H1 (cell line): ENCODE measurements at regions not wholly inside any gene's neighbourhood (a gene's known extent, or its start where the extent isn't known, plus 50 kb on each side); places are given as distances from the start of the nearest gene placed in this dataset.

ENCODE experiments used
- CTCF ChIA-PET: fragments of 300-600 bp; sonication (Branson Sonifier 250); formaldehyde crosslinking; loops from one replicate; lab custom pipeline; 2021; ENCODE audit not compliant: partially characterized antibody; lab: Charles Lee
- POLR2A ChIA-PET: fragments of 300-600 bp; sonication (Branson Sonifier 250); formaldehyde crosslinking; loops from one replicate; lab custom pipeline; 2021; ENCODE audit warnings: inconsistent platforms; ENCODE audit not compliant: partially characterized antibody; lab: Charles Lee
- DNase-seq, 2 experiments: peaks; one replicate each; pipeline versions ENCODE4 v3.0.0 to v3.0.0-alpha.2; 2010 to 2022; ENCODE audit warnings: low spot score in 2 of 2, low read depth in 1 of 2, mixed read lengths in 1 of 2
- FAIRE-seq: peaks from 2 replicates; lab custom pipeline; 2011; peaks lifted over from hg19 to GRCh38; lab: Jason Lieb, UNC
- H2AFZ ChIP-seq: 2 replicates; pipeline ENCODE4 v1.8.1; 2012; ENCODE audit warnings: low read length, inconsistent platforms
- H2AK5ac ChIP-seq: 2 replicates; pipeline ENCODE4 v1.6.1; 2013; ENCODE audit warnings: low read depth, low read length
- H2BK120ac ChIP-seq: replicated peaks from 2 replicates; pipeline ENCODE3; 2013; ENCODE audit warnings: low read depth, low read length, inconsistent platforms
- H2BK12ac ChIP-seq: 2 replicates; pipeline ENCODE4 v1.6.1; 2013; ENCODE audit warnings: low read depth, low read length
- H2BK15ac ChIP-seq: 2 replicates; pipeline ENCODE4 v1.6.1; 2013; ENCODE audit warnings: low read length
- H2BK20ac ChIP-seq: 2 replicates; pipeline ENCODE4 v1.6.1; 2013; ENCODE audit warnings: low read length
- H2BK5ac ChIP-seq: 2 replicates; pipeline ENCODE4 v1.6.1; 2013; ENCODE audit warnings: low read depth, low read length
- H3K14ac ChIP-seq: 2 replicates; pipeline ENCODE4 v1.6.1; 2013; ENCODE audit warnings: inconsistent platforms; ENCODE audit not compliant: insufficient read length
- H3K18ac ChIP-seq: 2 replicates; pipeline ENCODE4 v1.6.1; 2013; ENCODE audit warnings: low read length; ENCODE audit errors: extremely low read depth
- H3K23ac ChIP-seq: 2 replicates; pipeline ENCODE4 v1.6.1; 2013; ENCODE audit warnings: inconsistent platforms; ENCODE audit not compliant: insufficient read length
- H3K23me2 ChIP-seq: 2 replicates; pipeline ENCODE4 v1.6.1; 2013; ENCODE audit warnings: low read depth, low read length
- H3K27ac ChIP-seq: 2 replicates; pipeline ENCODE4 v1.6.1; 2011; ENCODE audit warnings: low read depth, low read length, inconsistent platforms
- H3K27me3 ChIP-seq, 4 experiments: replicated peaks in 1 of 4; 1 replicate in 1 of 4; 2 replicates in 3 of 4; pipeline versions ENCODE4 v1.6.1 to v1.8.1; 2011 to 2013; ENCODE audit warnings: low read length in 3 of 4, mild to moderate bottlenecking in 3 of 4, inconsistent platforms in 2 of 4, mixed read lengths in 2 of 4, moderate library complexity in 1 of 4; ENCODE audit not compliant: control insufficient read depth in 3 of 4, insufficient read depth in 3 of 4; ENCODE audit errors: extremely low read depth in 1 of 4
- H3K36me3 ChIP-seq, 4 experiments: 2 replicates each; pipeline versions ENCODE4 v1.6.1 to v1.8.1; 2011 to 2013; ENCODE audit warnings: mild to moderate bottlenecking in 4 of 4, low read length in 3 of 4, moderate library complexity in 2 of 4, control low read depth in 1 of 4, inconsistent platforms in 1 of 4; ENCODE audit not compliant: insufficient read depth in 4 of 4, control insufficient read depth in 2 of 4
- H3K4ac ChIP-seq: replicated peaks from 2 replicates; pipeline ENCODE3; 2013; ENCODE audit warnings: low read length, low read depth, mixed read lengths, inconsistent platforms; ENCODE audit not compliant: insufficient read length
- H3K4me1 ChIP-seq, 4 experiments: replicated peaks in 1 of 4; 1 replicate in 1 of 4; 2 replicates in 3 of 4; pipeline versions ENCODE4 v1.6.1 to v1.8.1; 2011 to 2013; ENCODE audit warnings: low read length in 3 of 4, inconsistent platforms in 2 of 4, mixed read lengths in 1 of 4; ENCODE audit not compliant: insufficient read depth in 4 of 4, control insufficient read depth in 3 of 4
- H3K4me2 ChIP-seq, 2 experiments: 2 replicates each; pipeline versions ENCODE4 v1.6.1 to v1.8.1; 2011 to 2013; ENCODE audit warnings: low read depth in 2 of 2, low read length in 2 of 2, control low read depth in 1 of 2, inconsistent platforms in 1 of 2, mild to moderate bottlenecking in 1 of 2; ENCODE audit not compliant: insufficient read depth in 1 of 2
- H3K4me3 ChIP-seq, 4 experiments: fragments of 200-600, 300-600 bp in 1 of 4; sonication (generic), shearing (Covaris generic), sonication (Bioruptor Twin) in 1 of 4; 2 replicates each; pipeline versions ENCODE4 v1.5.1 to v1.8.1; 2011 to 2016; ENCODE audit warnings: low read length in 4 of 4, low read depth in 3 of 4, control low read depth in 2 of 4, inconsistent platforms in 2 of 4, mild to moderate bottlenecking in 2 of 4, mixed read lengths in 1 of 4, moderate library complexity in 1 of 4; ENCODE audit not compliant: insufficient read depth in 2 of 4; ENCODE audit errors: extremely low read depth in 1 of 4
- H3K56ac ChIP-seq: replicated peaks from 2 replicates; pipeline ENCODE3; 2013; ENCODE audit warnings: low read depth, mild to moderate bottlenecking, mixed read lengths, low read length, inconsistent platforms; ENCODE audit not compliant: insufficient read length
- H3K79me1 ChIP-seq: 2 replicates; pipeline ENCODE4 v1.6.1; 2013; ENCODE audit warnings: low read depth, low read length, control low read depth
- H3K79me2 ChIP-seq, 2 experiments: 2 replicates each; pipeline versions ENCODE4 v1.6.1 to v1.8.1; 2012 to 2013; ENCODE audit warnings: low read length in 2 of 2, mild to moderate bottlenecking in 2 of 2, inconsistent platforms in 1 of 2; ENCODE audit not compliant: insufficient read depth in 2 of 2, control insufficient read depth in 1 of 2
- H3K9ac ChIP-seq, 4 experiments: replicated peaks in 1 of 4; 1 replicate in 1 of 4; 2 replicates in 3 of 4; pipeline versions ENCODE4 v1.6.1 to v1.8.1; 2011 to 2013; ENCODE audit warnings: low read depth in 3 of 4, low read length in 3 of 4, control low read depth in 2 of 4, mild to moderate bottlenecking in 2 of 4, moderate library complexity in 2 of 4, inconsistent platforms in 1 of 4; ENCODE audit errors: extremely low read depth in 1 of 4
- H3K9me3 ChIP-seq, 2 experiments: 2 replicates each; pipeline versions ENCODE4 v1.6.1 to v1.8.1; 2012 to 2013; ENCODE audit warnings: mild to moderate bottlenecking in 2 of 2, moderate library complexity in 2 of 2, control low read depth in 1 of 2, inconsistent platforms in 1 of 2, low read depth in 1 of 2, low read length in 1 of 2, mixed read lengths in 1 of 2; ENCODE audit not compliant: insufficient read depth in 2 of 2
- H4K20me1 ChIP-seq, 2 experiments: replicated peaks in 1 of 2; 2 replicates each; pipeline versions ENCODE3 to v1.8.1; 2011 to 2013; ENCODE audit warnings: inconsistent platforms in 2 of 2, low read length in 2 of 2, mild to moderate bottlenecking in 1 of 2; ENCODE audit not compliant: insufficient read depth in 2 of 2, control insufficient read depth in 1 of 2
- H4K5ac ChIP-seq: 2 replicates; pipeline ENCODE4 v1.6.1; 2013; ENCODE audit warnings: low read length, low read depth, mixed read lengths, inconsistent platforms; ENCODE audit not compliant: insufficient read length
- H4K8ac ChIP-seq: 2 replicates; pipeline ENCODE4 v1.8.0; 2013; ENCODE audit warnings: mild to moderate bottlenecking, moderate library complexity, low read length, inconsistent platforms; ENCODE audit not compliant: insufficient read depth; ENCODE audit errors: extremely low read depth
- H4K91ac ChIP-seq: replicated peaks from 2 replicates; pipeline ENCODE3; 2013; ENCODE audit warnings: low read length, mixed read lengths, inconsistent platforms; ENCODE audit not compliant: insufficient read length
- HDAC2 ChIP-seq, 2 experiments: fragments of 300-600 bp in 1 of 2; sonication (generic) in 1 of 2; IDR thresholded peaks; 2 replicates each; pipeline ENCODE4 v1.6.1; 2011 to 2012; ENCODE audit warnings: low read depth in 2 of 2, low read length in 2 of 2, mild to moderate bottlenecking in 2 of 2, moderate library complexity in 2 of 2, borderline replicate concordance in 1 of 2, inconsistent platforms in 1 of 2
- SP1 ChIP-seq: IDR thresholded peaks from 2 replicates; pipeline ENCODE4 v1.6.1; 2011; ENCODE audit warnings: low read depth, low read length
- WGBS, 2 experiments: shearing (Covaris generic) in 1 of 2; methylation state at CpG; one replicate each; pipeline versions ENCODE4 v1.1.6 to v1.1.7; 2013 to 2015; ENCODE audit warnings: low lambda C conversion rate in 2 of 2, mixed read lengths in 2 of 2, inconsistent platforms in 1 of 2, low coverage in 1 of 2, missing lambda C conversion rate in 1 of 2; ENCODE audit not compliant: insufficient replicate concordance in 2 of 2, insufficient coverage in 1 of 2, insufficient read length in 1 of 2; ENCODE audit errors: extremely low coverage in 1 of 2, missing lambda C conversion rate in 1 of 2; 5-methylcytosine and 5-hydroxymethylcytosine counted together

GRCh38 chr2:139790136-139790535, 1009.9 kb upstream of the NXPH2 start:
- H3K36me3 ChIP-seq, result no peaks in the 10 kb centered on the region
- no peak overlapping the region for H3K23ac ChIP-seq
- H3K9me3 ChIP-seq, result no peaks in the 10 kb centered on the region
- H2BK12ac ChIP-seq, result no peak overlapping the region
- no peak overlapping the region for H3K4me3 ChIP-seq
- no peak overlapping the region for H3K27ac ChIP-seq
- H3K4me2 ChIP-seq, result no peak overlapping the region
- no peak overlapping the region for H3K14ac ChIP-seq
- H3K4me1 ChIP-seq, result no peaks in the 10 kb centered on the region
- FAIRE-seq (no peak), DNase-seq (no peak)
- no peak overlapping the region for H2AFZ ChIP-seq
- no peak overlapping the region for H2BK15ac ChIP-seq
- no peak overlapping the region for H2AK5ac ChIP-seq
- no peak overlapping the region for H3K18ac ChIP-seq
- H2BK120ac ChIP-seq, result no peak overlapping the region
- H3K4ac ChIP-seq, result no peak overlapping the region
- H3K79me1 ChIP-seq, result no peaks in the 10 kb centered on the region
- H2BK20ac ChIP-seq, result no peak overlapping the region
- POLR2A ChIA-PET, result no interaction called here
- WGBS, 2 experiments, result 88% methylated on average over 2 of the region's 2 CpGs; no CpG with 5 or more reads in 1 of the 2 experiments
- no peak overlapping the region for H2BK5ac ChIP-seq
- no peaks in the 10 kb centered on the region for H3K79me2 ChIP-seq
- H4K5ac ChIP-seq, result no peak overlapping the region
- no peak overlapping the region for H3K56ac ChIP-seq
- H3K27me3 ChIP-seq, result no peaks in the 10 kb centered on the region
- no peak overlapping the region for H4K8ac ChIP-seq
- no peak overlapping the region for H3K9ac ChIP-seq
- H4K91ac ChIP-seq, result no peak overlapping the region
- no peaks in the 10 kb centered on the region for H4K20me1 ChIP-seq
- TF ChIP-seq SP1 (no peak), HDAC2 (IDR thresholded peaks at IDR 0.05; ENCODE audit: borderline replicate concordance in 1 of 2, low read depth in 2 of 2, low read length in 2 of 2) (no peak)
- TF ChIP-seq, all 59 proteins: peak for 0
- CTCF ChIA-PET, result no interaction called here
- H3K23me2 ChIP-seq, result no peaks in the 10 kb centered on the region
